DOHH2 (cell line): ENCODE measurements at regions not wholly inside any gene's neighbourhood (a gene's known extent, or its start where the extent isn't known, plus 50 kb on each side); places are given as distances from the start of the nearest gene placed in this dataset.

Source experiments
- H3F3A ChIP-seq: fragments of 200-600 bp; sonication (generic), shearing (Covaris generic); 2 replicates; pipeline ENCODE4 v1.6.0; 2016; ENCODE audit warnings: antibody characterized with exemption, mild to moderate bottlenecking; ENCODE audit not compliant: control insufficient read depth, insufficient read depth
- H3K27ac ChIP-seq: fragments of 200-600 bp; sonication (generic); 2 replicates; pipeline ENCODE4 v1.5.1; 2014; ENCODE audit warnings: low read depth, mild to moderate bottlenecking, low read length, moderate library complexity
- H3K27me3 ChIP-seq: fragments of 200-600 bp; sonication (generic); 2 replicates; pipeline ENCODE4 v1.6.1; 2014; ENCODE audit warnings: mild to moderate bottlenecking, low read length, mixed read lengths; ENCODE audit not compliant: control insufficient read depth
- H3K36me3 ChIP-seq: fragments of 200-600 bp; sonication (generic); 2 replicates; pipeline ENCODE4 v1.6.1; 2014; ENCODE audit warnings: mild to moderate bottlenecking, low read length, moderate library complexity, mixed read lengths; ENCODE audit not compliant: control insufficient read depth
- H3K4me1 ChIP-seq: fragments of 200-600 bp; sonication (generic); 2 replicates; pipeline ENCODE4 v1.6.1; 2014; ENCODE audit warnings: mild to moderate bottlenecking, low read length, mixed read lengths; ENCODE audit not compliant: control insufficient read depth
- H3K4me2 ChIP-seq: fragments of 200-600 bp; sonication (generic); 2 replicates; pipeline ENCODE4 v1.6.0; 2014; ENCODE audit warnings: mild to moderate bottlenecking, low read length, moderate library complexity
- H3K4me3 ChIP-seq: fragments of 200-600 bp; sonication (generic); 2 replicates; pipeline ENCODE4 v1.5.1; 2014; ENCODE audit warnings: mild to moderate bottlenecking, low read length, mixed read lengths
- H3K79me2 ChIP-seq: fragments of 200-600 bp; sonication (generic); 2 replicates; pipeline ENCODE4 v1.6.1; 2014; ENCODE audit warnings: mild to moderate bottlenecking, low read length, mixed read lengths; ENCODE audit not compliant: control insufficient read depth
- H3K9me2 ChIP-seq: fragments of 200-600 bp; sonication (generic); replicated peaks from 2 replicates; pipeline ENCODE4 v1.6.1; 2014; ENCODE audit warnings: mild to moderate bottlenecking, low read length, mixed read lengths; ENCODE audit not compliant: control insufficient read depth
- H3K9me3 ChIP-seq: fragments of 200-600 bp; sonication (generic); 2 replicates; pipeline ENCODE4 v1.6.1; 2014; ENCODE audit warnings: antibody characterized with exemption, low read length, mixed read lengths; ENCODE audit not compliant: control insufficient read depth, insufficient read depth
- H4K20me1 ChIP-seq: fragments of 200-600 bp; sonication (generic); 2 replicates; pipeline ENCODE4 v1.6.0; 2014; ENCODE audit warnings: low read depth, mild to moderate bottlenecking, antibody characterized with exemption, low read length, moderate library complexity; ENCODE audit not compliant: control insufficient read depth, insufficient read depth
- CTCF ChIP-seq: fragments of 200-600 bp; sonication (generic); IDR thresholded peaks from one replicate; pipeline ENCODE4 v1.5.1; 2014; ENCODE audit warnings: antibody characterized with exemption, mild to moderate bottlenecking, low read depth, low read length; ENCODE audit not compliant: poor library complexity, severe bottlenecking
- EZH2phosphoT487 ChIP-seq: fragments of 200-600 bp; sonication (generic); IDR thresholded peaks from 2 replicates; pipeline ENCODE4 v1.6.1; 2017; ENCODE audit warnings: borderline replicate concordance, mild to moderate bottlenecking, antibody characterized with exemption, low read length, moderate library complexity, mixed read lengths

DNA sequence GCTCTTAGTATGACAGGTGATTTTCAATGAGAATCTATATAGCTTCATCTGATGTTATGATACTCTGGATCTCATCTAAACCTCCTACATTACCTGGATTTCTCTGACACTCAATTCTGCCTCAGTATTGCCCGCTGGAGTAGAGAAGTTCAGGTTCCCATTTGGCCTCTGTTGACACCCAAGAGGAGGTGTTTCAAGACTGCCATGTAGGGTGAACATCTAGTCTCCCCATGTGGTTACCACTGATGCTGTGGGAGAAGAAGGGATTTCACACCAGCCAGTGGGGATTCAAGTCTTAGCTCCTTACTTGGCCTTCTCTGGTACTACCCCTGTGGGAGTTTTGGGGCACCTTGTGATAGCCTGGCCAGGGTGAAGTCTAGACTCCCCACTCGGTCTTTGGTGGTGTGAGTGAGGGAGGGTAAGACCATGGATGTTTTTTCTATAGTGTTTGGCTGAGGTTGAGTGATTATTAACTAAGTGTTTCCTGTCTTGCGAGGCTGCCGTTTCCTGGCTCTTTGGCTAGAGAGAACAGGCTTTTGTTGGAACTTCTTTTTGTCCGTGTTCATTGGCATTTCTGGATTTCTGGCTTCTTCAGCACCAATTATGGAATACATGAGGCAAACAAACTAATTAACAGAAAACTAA, 90.7 kb downstream of the RHOU start:
- TF ChIP-seq EZH2phosphoT487 (no peak), CTCF (no peak)
- H3K9me2 ChIP-seq, result no peaks in the 10 kb centered on the region
- H3K4me1 ChIP-seq, result no peaks in the 10 kb centered on the region
- no peak overlapping the region for H3K4me3 ChIP-seq
- H3K9me3 ChIP-seq, result no peaks in the 10 kb centered on the region
- H4K20me1 ChIP-seq, result no peaks in the 10 kb centered on the region
- H3K4me2 ChIP-seq, result no peak overlapping the region
- no peaks in the 10 kb centered on the region for H3F3A ChIP-seq
- no peaks in the 10 kb centered on the region for H3K36me3 ChIP-seq
- H3K79me2 ChIP-seq, result no peaks in the 10 kb centered on the region
- no peak overlapping the region for H3K27ac ChIP-seq
- H3K27me3 ChIP-seq, result peaks cover 11% of the 10 kb centered on the region; the same call in 1 of the 2 replicates

DNA sequence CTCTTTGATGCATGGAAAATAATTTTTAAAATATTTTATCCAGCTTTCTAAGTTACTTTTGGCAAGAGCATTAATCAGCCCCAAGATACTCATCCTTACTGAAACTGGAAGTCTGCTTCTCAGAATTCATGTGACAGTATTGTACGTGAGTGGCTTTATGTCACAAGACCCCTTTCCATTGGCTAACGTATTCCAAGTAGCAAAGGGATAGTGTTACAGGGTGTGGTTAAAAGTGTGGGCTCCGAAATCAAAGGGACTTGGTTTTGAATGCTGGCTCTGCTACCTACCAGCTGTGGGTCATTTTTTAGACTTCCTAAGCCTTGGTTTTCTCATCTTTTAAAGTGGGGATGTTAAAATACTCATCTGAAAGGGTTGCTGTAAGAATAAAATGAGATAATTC, 91.7 kb downstream of the RHOU start:
- Histone ChIP-seq H3K4me2 (no peak overlapping the region), H3K79me2 (no peaks in the 10 kb centered on the region), H3K9me2 (no peaks in the 10 kb centered on the region), H3K36me3 (no peaks in the 10 kb centered on the region), H3K4me3 (no peak overlapping the region), H3K4me1 (no peaks in the 10 kb centered on the region), H3K27ac (no peak overlapping the region), H3K27me3 (peaks cover 10% of the 10 kb centered on the region; the same call in 1 of the 2 replicates), H3F3A (no peaks in the 10 kb centered on the region), H4K20me1 (no peaks in the 10 kb centered on the region), H3K9me3 (no peaks in the 10 kb centered on the region)
- TF ChIP-seq EZH2phosphoT487, result no peak
- TF ChIP-seq CTCF, result no peak

- Histone ChIP-seq H3K79me2 (no peaks in the 10 kb centered on the region), H3K36me3 (no peaks in the 10 kb centered on the region), H3K9me3 (no peaks in the 10 kb centered on the region), H3K27ac (no peak overlapping the region), H4K20me1 (no peaks in the 10 kb centered on the region), H3K4me1 (no peaks in the 10 kb centered on the region), H3K9me2 (no peaks in the 10 kb centered on the region), H3F3A (no peaks in the 10 kb centered on the region), H3K4me3 (no peak overlapping the region), H3K27me3 (peaks cover 8% of the 10 kb centered on the region; the same call in 1 of the 2 replicates), H3K4me2 (no peak overlapping the region)
- no peak for TF ChIP-seq CTCF
- TF ChIP-seq EZH2phosphoT487, result no peak
Observed at GRCh38 chr1:228828151-228828550, 92.9 kb downstream of the RHOU start.
